ENCODE measurements at regions not wholly inside any gene's neighbourhood (a gene's known extent, or its start where the extent isn't known, plus 50 kb on each side); places are given as distances from the start of the nearest gene placed in this dataset.
"Not testable (repeated sequence)": the region's sequence is repeated elsewhere in the genome, so short reads cannot be mapped to it uniquely, and the experiment has no call there.

DNA sequence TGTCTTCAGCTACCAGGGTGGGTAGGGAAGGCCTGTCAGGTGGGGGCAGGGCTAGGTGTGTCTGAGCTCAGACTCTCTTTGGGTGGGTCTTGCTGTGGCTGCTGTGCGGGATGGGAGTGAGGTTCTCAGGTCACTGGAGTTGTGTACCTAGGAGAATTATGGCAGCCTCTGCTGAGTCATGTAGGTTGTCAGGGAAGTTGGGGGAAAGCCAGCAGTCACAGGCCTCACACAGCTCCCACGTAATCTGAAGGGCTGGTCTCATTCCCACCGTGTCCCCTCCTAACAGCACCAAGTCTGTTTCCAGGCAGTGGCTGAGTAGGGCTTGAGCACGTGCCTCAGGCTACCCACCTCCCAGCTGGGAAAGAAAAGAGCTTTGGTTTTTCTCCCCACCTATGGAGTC lies 67.0 kb downstream of the CHCHD4 start:
- no peak for DNase-seq (ENCODE audit: low spot score)

DNA sequence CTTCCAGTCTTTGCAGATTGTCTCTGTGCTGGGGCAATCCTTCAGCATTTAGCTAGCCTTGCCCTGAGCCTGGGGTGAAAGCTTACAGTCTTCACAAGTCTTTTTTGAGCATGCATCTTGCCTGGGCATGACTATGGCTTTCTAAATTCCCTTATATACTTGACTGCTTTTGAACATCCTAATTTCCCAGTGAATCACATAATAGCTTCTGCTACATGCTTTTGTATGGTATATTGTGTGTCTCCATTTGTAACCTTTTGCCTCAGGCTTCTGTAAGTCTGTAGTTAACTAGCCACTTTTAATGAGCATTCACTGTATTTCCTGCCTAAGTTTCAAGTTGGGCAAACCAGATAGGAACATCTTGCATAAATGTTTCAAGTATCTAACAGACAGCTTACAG lies 76.8 kb downstream of the CHCHD4 start:
- DNase-seq (ENCODE audit: low spot score), result peak; percentile 4

- DNase-seq (ENCODE audit: low spot score), result no peak
Measured at GRCh38 chr3:14047027-14047426, 77.6 kb downstream of the CHCHD4 start.

DNA sequence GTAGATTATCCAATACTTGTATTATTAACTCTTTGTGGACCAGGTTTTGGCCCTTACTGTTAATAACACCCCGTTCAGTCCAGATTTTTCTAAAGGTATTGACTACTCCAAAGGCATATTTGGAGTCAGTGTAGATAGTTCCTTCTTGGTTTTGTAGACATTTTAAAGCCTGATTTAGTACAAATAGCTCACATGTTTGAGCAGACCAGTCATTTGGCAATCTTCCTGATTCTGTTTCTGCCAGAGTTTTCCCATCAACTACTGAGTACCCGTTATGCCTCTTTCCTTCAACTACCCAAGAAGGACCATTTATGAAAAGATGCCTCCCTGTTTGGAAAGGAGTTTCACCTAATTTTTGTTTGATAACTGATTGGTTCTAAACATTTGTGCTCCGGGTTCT lies 82.0 kb downstream of the CHCHD4 start:
- DNase-seq (ENCODE audit: low spot score), result no peak

GRCh38 chr3:14039149-14039548 lies 85.5 kb downstream of the CHCHD4 start:
- DNase-seq (ENCODE audit: low spot score), result no peak

- DNase-seq (ENCODE audit: low spot score), result no peak
Measured at GRCh38 chr3:14037211-14037610, 87.5 kb downstream of the CHCHD4 start.

GRCh38 chr3:14033023-14033422 lies 91.6 kb downstream of the CHCHD4 start:
- no peak for DNase-seq (ENCODE audit: low spot score)

- no peak for DNase-seq (ENCODE audit: low spot score)
Measured at GRCh38 chr3:14031271-14031670, 93.4 kb downstream of the CHCHD4 start.

GRCh38 chr3:14029390-14029995 lies 95.2 kb downstream of the CHCHD4 start:
- DNase-seq (ENCODE audit: low spot score), result not testable (repeated sequence)

DNA sequence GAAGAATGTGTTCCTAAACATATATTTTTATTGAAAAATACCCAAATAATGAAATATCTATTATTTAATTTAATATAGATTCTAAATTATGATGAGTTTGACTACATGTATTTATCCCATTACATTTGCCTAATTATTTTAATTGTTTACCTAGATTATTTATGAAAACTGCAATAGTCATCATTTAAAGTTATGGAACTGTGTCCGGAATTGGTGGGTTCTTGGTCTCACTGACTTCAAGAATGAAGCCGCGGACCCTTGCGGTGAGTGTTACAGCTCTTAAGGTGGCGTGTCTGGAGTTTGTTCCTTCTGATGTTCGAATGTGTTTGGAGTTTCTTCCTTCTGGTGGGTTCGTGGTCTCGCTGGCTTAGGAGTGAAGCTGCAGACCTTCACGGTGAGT lies 96.5 kb downstream of the CHCHD4 start:
- DNase-seq (ENCODE audit: low spot score), result not testable (repeated sequence)

- no peak for DNase-seq (ENCODE audit: low spot score)
Measured at GRCh38 chr3:14019459-14019858, 105.2 kb downstream of the CHCHD4 start.

DNA sequence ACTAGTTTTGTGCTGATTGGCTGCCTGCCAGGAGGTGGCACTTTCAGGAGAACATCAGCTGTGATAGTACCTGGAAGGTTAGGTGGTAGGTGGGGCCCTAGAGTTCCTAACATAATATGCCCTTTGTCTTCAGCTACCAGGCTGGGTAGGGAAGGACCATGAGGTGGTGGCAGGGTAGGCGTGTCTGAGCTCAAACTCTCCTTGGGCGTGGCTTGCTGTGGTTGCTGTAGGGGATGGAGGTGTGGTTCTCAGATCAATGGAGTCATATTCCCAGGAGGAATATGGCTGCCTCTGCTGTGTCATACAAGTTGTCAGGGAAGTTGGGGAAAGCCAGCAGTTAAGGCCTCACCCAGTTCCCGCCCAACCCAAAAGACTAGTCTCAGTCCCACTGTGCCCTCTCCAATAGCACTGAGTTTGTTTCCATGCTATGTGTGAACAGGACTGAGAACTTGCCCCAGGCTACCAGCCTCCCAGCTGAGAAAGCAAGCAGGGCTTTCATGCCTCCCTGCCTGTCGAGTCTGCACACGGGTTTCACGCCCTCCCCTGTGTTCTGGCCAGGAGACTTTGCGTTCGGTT lies 107.7 kb downstream of the CHCHD4 start:
- DNase-seq (ENCODE audit: low spot score), result no peak

- DNase-seq (ENCODE audit: low spot score), result no peak
Measured at GRCh38 chr3:14007006-14007405, 117.7 kb downstream of the CHCHD4 start.

DNA sequence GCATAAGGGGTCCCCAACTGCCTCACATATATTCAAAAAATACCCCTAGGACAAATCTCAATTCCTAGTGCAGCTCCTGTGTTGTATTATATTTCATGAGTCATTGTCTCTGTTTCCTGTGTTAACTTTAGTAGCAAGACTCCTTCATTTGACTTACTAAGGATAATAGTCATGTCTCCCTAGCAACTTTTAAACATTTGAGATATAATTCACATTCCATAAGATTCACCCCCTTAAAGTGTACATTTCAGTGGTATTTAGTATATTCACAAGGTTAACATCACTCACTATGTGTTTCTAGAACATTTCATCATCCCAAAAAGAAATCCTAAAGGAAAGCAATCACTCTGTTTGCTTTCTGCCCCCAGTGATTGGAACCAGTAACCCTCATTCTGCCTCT lies 121.3 kb upstream of the WNT7A start:
- no peak for DNase-seq (ENCODE audit: low spot score)

GRCh38 chr3:14000556-14000955 lies 120.7 kb upstream of the WNT7A start:
- no peak for DNase-seq (ENCODE audit: low spot score)

GRCh38 chr3:13998831-13999230 lies 119.0 kb upstream of the WNT7A start:
- no peak for DNase-seq (ENCODE audit: low spot score)

DNA sequence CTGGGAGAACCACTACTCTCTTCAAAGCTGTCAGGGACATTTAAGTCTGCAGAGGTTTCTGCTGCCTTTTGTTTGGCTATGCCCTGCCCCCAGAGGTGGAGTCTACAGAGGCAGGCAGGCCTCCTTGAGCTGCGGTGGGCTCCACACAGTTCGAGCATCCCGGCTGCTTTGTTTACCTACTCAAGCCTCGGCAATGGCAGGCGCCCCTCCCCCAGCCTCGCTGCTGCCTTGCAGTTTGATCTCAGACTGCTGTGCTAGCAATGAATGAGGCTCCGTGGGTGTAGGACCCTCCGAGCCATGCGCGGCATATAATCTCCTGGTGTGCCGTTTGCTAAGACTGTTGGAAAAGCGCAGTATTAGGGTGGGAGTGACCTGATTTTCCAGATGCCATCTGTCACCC lies 115.3 kb upstream of the WNT7A start:
- DNase-seq (ENCODE audit: low spot score), result not testable (repeated sequence)

GRCh38 chr3:13988925-13989324 lies 109.1 kb upstream of the WNT7A start:
- DNase-seq (ENCODE audit: low spot score), result not testable (repeated sequence)

DNA sequence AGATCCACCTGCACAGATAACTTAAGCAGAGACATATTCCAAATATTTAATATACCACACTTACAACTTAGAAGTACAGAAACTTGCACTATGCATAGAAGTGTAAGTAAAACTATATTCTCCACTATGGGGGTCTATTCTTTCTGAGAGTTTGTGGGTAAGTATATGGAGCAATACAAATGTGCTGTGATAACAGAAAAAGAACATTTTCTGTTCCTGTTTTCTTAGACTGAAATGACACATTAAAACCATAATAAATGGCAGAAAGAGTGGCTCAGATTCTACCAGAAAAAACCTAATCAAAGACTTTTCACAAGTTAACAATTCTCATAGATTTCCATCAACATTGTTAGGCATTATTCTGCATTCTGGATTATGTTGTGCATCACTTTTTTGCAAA lies 96.6 kb upstream of the WNT7A start:
- DNase-seq (ENCODE audit: low spot score), result no peak

GRCh38 chr3:13975686-13976085 lies 95.8 kb upstream of the WNT7A start:
- no peak for DNase-seq (ENCODE audit: low spot score)

DNA sequence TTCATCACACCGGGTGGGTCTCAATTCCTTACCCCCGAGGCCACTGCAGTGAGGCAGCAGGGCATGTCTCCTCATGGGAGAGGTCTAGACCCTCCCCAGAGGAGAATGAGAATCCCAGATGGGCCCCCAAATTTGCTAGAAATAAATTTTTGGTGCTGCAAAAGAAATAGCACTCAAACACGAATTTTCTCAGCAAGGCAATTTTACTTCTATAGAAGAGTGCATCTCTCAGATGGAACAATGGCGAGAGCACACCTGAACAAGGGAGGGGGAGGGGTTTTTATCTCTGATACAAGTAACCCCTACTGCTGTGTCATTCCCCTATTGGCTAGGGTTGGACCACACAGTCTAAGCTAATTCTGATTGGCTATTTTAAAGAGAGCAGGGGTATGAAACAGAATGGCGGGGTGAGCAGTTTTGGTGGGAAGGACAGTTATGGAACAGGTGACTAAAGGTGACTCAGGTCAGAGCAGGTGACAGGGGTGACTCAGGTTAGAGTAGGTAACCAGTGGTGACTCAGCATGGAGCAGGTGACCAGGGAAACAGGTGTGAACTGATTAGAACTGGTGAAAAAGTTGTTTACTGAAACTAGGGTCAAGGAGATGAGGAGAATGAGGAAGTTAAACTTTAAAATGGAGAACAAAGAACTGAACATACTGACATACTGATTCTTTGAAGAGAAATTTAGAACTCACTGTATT lies 93.0 kb upstream of the WNT7A start:
- DNase-seq (ENCODE audit: low spot score), result no peak

- DNase-seq (ENCODE audit: low spot score), result no peak
Measured at GRCh38 chr3:13966302-13966701, 86.4 kb upstream of the WNT7A start.

DNA sequence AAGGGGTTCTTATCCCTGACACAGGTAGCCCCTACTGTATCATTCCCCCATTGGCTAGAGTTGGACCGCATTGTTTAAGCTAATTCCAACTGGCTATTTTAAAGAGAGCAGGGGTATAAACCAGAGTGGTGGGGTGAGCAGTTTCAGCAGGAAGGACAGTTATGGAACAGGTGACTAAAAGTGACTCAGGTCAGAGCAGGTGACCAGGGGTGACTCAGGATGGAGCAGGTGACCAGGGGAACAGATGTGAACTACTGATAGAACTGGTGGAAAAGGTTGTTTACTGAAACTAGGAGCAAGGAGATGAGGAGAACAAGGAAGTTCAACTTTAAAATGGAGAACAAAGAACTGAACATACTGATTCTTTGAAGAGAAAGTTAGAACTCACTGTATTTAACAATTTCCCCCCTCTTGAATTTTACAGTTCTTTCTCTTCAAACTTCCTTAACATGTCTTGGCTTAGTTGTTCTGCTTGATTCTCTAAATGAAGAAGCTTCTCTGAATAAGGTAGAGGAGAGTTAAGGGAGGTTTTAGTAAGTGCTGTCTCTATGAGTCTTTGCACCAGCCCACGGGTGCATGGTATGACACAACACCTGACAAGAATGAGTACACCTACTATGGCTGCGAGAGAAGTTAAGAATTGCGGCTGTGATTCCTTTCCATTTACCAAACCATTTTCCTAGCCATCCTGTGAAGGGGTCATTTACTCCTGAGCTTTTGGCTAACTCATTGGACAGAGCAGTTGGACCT lies 83.4 kb upstream of the WNT7A start:
- no peak for DNase-seq (ENCODE audit: low spot score)

Measured in COLO829 (cell line).